ENCODE measurements at regions not wholly inside any gene's neighbourhood (a gene's known extent, or its start where the extent isn't known, plus 50 kb on each side); places are given as distances from the start of the nearest gene placed in this dataset.

DNA sequence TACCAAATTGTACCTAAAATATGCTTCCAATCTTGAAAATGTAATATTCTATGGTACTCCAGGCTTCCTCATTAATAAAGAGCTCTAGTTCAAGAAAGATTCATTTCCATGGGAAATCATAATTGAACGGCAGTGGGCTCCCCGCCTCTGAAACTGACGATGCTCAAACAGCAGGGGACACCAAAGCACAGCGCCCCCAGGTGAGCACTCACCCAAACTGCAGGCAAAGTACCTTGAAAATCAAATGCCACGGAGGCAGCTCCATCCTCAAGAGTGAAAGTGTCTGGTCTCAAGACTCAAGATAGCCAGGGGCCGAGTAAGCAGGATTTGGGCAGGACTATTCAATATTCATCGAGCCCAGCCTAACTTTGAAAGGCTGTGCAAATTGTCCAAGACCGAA lies 217.4 kb upstream of the TNRC6C start:
- H3K9me3 ChIP-seq: no peaks in the 10 kb centered on the region
- TF ChIP-seq, protein P1, sequence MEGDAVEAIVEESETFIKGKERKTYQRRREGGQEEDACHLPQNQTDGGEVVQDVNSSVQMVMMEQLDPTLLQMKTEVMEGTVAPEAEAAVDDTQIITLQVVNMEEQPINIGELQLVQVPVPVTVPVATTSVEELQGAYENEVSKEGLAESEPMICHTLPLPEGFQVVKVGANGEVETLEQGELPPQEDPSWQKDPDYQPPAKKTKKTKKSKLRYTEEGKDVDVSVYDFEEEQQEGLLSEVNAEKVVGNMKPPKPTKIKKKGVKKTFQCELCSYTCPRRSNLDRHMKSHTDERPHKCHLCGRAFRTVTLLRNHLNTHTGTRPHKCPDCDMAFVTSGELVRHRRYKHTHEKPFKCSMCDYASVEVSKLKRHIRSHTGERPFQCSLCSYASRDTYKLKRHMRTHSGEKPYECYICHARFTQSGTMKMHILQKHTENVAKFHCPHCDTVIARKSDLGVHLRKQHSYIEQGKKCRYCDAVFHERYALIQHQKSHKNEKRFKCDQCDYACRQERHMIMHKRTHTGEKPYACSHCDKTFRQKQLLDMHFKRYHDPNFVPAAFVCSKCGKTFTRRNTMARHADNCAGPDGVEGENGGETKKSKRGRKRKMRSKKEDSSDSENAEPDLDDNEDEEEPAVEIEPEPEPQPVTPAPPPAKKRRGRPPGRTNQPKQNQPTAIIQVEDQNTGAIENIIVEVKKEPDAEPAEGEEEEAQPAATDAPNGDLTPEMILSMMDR (IDR thresholded peaks at IDR 0.05): peak in 2 of 3 experiments; percentile 3 to 15
- TF ChIP-seq POLR2AphosphoS5 (IDR thresholded peaks at IDR 0.05) (no peak), POLR2A (IDR thresholded peaks at IDR 0.05; ENCODE audit: low read depth) (no peak), EP300 (IDR thresholded peaks at IDR 0.05) (no peak)
- H3K36me3 ChIP-seq: no peaks in the 10 kb centered on the region

DNA sequence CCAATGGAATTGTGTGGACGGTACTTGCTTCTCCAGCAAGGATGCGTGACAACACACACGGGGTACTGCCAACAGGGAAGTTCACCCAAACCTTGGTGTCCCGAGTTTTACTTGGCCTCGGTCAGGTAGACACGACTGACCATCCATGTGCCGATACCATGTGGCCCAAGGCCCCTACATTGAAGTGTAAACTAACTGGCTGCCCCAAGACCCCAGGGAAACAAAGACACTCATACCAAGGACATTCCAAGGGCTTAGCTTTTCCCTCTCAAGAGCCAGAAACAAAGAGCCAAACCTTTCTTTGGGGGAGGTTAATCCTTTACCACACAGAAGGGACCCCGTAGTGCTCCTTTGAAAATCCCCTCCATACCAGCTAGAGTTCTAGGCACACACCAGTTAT lies 215.9 kb upstream of the TNRC6C start:
- peaks cover 12 to 17% (median 14%) of the 10 kb centered on the region in 4 donors for H3K4me1 ChIP-seq
- H3K9me3 ChIP-seq: no peaks in the 10 kb centered on the region
- no peaks in the 10 kb centered on the region for H3K36me3 ChIP-seq
- intact Hi-C loops (cut with DNase I): no loop called here
- TF ChIP-seq POLR2AphosphoS5 (IDR thresholded peaks at IDR 0.05): no peak
- H3K27me3 ChIP-seq: no peaks in the 10 kb centered on the region
- no peak for DNase-seq (ENCODE audit: extremely low spot score)
- H3K27ac ChIP-seq (replicated peaks in 1 of 4): no peak overlapping the region
- H3K4me3 ChIP-seq: no peak overlapping the region
- WGBS: 74% methylated on average over 5 of the region's 8 CpGs

More for the DNA sequence above, 217.4 kb upstream of the TNRC6C start:
- no peak overlapping the region for H3K4me3 ChIP-seq
- no peak overlapping the region for H3K27ac ChIP-seq (replicated peaks in 1 of 4)
- no peaks in the 10 kb centered on the region for H3K27me3 ChIP-seq
- intact Hi-C loops (cut with DNase I): no loop called here
- 62% methylated on average over 6 of the region's 8 CpGs for WGBS
- peaks cover 22 to 30% (median 27%) of the 10 kb centered on the region in 4 donors for H3K4me1 ChIP-seq
- DNase-seq (ENCODE audit: extremely low spot score): no peak

DNA sequence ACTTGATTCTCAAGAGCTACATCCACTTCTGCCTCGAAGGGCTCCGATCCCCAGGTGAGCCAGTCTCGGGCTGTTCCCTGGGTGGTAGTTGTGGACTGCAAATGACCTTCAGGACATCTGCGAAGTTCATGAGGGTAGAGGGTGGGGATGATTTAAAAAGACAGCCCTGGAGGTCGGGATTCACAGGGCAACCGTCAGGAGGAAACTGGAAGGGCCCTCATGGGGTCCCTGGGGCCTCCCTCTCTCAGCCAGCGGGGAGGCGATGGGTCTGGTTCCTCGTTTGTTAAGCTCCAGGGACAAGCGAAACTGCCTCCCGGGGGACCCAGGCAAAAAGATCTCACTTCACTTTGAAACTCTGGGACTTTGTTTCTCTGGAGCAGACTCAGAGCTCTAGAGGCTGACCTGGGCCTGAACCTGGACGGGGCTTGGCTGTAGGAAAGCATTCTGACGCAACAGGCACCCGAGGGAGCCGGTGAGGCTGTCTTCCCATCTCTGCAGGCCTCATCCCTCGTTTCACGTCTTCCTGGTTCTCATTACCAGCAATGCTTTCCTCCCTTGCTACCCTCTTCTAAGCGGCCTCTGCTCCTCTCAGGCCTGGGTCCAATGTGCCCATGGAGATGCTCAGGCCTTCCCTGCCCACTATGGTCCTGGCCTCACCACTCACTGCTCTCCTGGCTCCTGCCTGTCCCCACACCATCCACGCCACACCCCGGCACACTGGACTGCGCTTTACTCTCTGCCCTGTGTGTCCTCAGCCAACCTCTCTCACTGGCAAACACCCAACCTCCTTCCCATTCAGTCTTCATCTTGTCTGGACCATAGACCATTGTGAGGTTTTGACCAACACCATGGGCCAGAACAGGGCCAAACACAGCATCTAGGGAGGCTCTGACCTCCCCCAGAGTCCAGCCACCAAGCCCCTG lies 214.2 kb upstream of the TNRC6C start:
- no peak overlapping the region for H3K4me3 ChIP-seq
- no peak for DNase-seq (ENCODE audit: extremely low spot score)
- 90% methylated on average over 20 of the region's 21 CpGs for WGBS
- H3K9me3 ChIP-seq: no peaks in the 10 kb centered on the region
- H3K27ac ChIP-seq (replicated peaks in 1 of 4): peak overlapping the region in 1 of 4 donors; percentile 20
- peaks cover 0 to 2% (median under 1%) of the 10 kb centered on the region in 4 donors for H3K4me1 ChIP-seq
- TF ChIP-seq, protein P1 (IDR thresholded peaks at IDR 0.05): no peak
- TF ChIP-seq POLR2A (IDR thresholded peaks at IDR 0.05; ENCODE audit: low read depth) (no peak), POLR2AphosphoS5 (IDR thresholded peaks at IDR 0.05) (no peak), EP300 (IDR thresholded peaks at IDR 0.05) (no peak)
- H3K36me3 ChIP-seq: no peaks in the 10 kb centered on the region
- intact Hi-C loops (cut with DNase I): no loop called here
- no peaks in the 10 kb centered on the region for H3K27me3 ChIP-seq

DNA sequence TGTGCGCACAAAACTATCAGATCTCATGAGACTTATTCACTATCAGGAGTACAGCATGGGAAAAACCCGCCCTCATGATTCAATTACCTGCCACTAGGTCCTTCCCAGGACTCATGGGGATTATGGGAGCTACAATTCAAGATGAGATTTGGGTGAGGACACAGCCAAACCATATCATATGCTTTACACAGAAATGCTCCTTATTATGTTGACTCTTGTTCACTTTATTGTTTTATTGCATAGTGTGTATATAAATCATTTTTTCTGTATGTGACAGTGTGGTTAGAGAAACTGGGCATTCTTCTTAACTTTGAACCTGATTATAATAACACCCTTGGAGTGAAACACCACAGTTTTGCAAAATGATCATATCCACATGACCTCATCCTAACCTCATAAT lies 212.8 kb upstream of the TNRC6C start:
- intact Hi-C loops (cut with DNase I): no loop called here
- Histone ChIP-seq H3K27me3 (no peaks in the 10 kb centered on the region), H3K4me3 (no peak overlapping the region), H3K27ac (replicated peaks in 1 of 4) (no peak overlapping the region), H3K9me3 (no peaks in the 10 kb centered on the region), H3K4me1 (no peaks in the 10 kb centered on the region), H3K36me3 (no peaks in the 10 kb centered on the region)
- TF ChIP-seq, protein P1 (IDR thresholded peaks at IDR 0.05): no peak
- TF ChIP-seq POLR2A (IDR thresholded peaks at IDR 0.05; ENCODE audit: low read depth): no peak
- TF ChIP-seq POLR2AphosphoS5 (IDR thresholded peaks at IDR 0.05): no peak
- no peak for TF ChIP-seq EP300 (IDR thresholded peaks at IDR 0.05)
- no peak for DNase-seq (ENCODE audit: extremely low spot score)
- WGBS: 100% methylated on average over 2 of the region's 2 CpGs

DNA sequence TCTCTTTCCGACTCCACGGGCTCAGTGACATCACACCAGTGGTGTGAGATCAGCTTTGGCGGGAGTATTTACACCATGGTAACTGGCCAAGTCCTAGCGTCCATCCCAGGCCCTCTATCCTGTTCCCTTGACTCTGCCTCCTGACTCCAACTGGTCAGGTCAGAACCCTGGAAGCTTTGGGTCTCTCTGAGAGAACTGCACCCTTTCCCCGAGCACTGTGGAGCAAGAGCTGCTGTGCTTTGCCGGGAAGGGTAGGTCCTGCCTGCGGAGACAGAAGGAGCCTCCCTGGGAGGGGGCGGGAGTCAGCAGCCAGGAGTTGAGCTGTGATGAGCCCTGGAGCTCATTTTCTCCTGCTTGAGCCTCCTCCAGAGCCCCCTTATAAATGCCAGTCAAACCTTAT lies 212.1 kb upstream of the TNRC6C start:
- no peak overlapping the region for H3K27ac ChIP-seq (replicated peaks in 1 of 4)
- no peak for DNase-seq (ENCODE audit: extremely low spot score)
- H3K4me3 ChIP-seq: no peak overlapping the region
- no peaks in the 10 kb centered on the region for H3K4me1 ChIP-seq
- H3K36me3 ChIP-seq: no peaks in the 10 kb centered on the region
- H3K27me3 ChIP-seq: no peaks in the 10 kb centered on the region
- WGBS: 80% methylated on average over 4 of the region's 8 CpGs
- no peak for TF ChIP-seq EP300 (IDR thresholded peaks at IDR 0.05)
- no peak for TF ChIP-seq POLR2AphosphoS5 (IDR thresholded peaks at IDR 0.05)
- no peak for TF ChIP-seq POLR2A (IDR thresholded peaks at IDR 0.05; ENCODE audit: low read depth)
- TF ChIP-seq, protein P1 (IDR thresholded peaks at IDR 0.05): no peak
- no peaks in the 10 kb centered on the region for H3K9me3 ChIP-seq
- intact Hi-C loops (cut with DNase I): no loop called here
